22Rv1 (cell line): ENCODE measurements at regions not wholly inside any gene's neighbourhood (a gene's known extent, or its start where the extent isn't known, plus 50 kb on each side); places are given as distances from the start of the nearest gene placed in this dataset.

Experiments used
- ZFX ChIP-seq: fragments of 450-650 bp; IDR thresholded peaks from 2 replicates; pipeline ENCODE4 v1.6.1; 2017; ENCODE audit warnings: antibody characterized with exemption, borderline replicate concordance
- TF ChIP-seq, protein P1 (sequence below): fragments of 450-650 bp; IDR thresholded peaks from 2 replicates; pipeline ENCODE4 v1.5.1; 2017; ENCODE audit warnings: mild to moderate bottlenecking

DNA sequence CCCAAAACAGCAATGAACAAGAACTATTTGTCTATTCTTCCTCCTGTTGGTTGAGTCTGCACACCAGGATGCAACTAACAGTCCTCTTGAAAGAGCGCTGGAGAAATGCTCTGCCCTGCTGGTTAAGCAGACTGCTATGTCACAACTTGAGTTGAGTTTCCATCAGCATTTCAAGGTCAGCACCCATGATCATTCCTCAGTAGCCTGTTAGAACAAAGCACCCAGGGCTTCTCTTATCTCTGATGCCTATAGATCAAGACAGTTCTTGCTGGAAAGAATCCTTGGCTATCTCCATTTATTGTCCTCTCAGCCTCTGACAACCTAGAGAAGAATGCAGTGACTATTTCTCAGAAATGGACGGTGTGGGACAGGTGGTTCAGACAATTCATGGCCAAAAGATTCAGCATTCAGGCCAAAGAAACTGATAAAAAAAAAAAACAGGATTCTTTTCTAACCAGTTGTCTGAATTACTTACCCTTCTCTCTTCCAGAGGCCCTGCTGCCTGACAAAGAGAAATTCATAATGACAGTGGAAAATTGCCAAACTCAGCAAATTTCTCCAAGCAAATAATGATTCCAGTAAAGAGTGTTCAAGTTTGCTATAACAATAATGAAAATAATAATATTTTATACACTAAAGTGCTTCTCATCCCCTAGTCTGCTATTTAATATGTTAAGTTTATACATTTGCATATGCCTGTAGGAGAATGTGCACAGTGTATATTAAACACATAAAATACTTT, 306.7 kb downstream of the EMP1 start:
- TF ChIP-seq, protein P1, sequence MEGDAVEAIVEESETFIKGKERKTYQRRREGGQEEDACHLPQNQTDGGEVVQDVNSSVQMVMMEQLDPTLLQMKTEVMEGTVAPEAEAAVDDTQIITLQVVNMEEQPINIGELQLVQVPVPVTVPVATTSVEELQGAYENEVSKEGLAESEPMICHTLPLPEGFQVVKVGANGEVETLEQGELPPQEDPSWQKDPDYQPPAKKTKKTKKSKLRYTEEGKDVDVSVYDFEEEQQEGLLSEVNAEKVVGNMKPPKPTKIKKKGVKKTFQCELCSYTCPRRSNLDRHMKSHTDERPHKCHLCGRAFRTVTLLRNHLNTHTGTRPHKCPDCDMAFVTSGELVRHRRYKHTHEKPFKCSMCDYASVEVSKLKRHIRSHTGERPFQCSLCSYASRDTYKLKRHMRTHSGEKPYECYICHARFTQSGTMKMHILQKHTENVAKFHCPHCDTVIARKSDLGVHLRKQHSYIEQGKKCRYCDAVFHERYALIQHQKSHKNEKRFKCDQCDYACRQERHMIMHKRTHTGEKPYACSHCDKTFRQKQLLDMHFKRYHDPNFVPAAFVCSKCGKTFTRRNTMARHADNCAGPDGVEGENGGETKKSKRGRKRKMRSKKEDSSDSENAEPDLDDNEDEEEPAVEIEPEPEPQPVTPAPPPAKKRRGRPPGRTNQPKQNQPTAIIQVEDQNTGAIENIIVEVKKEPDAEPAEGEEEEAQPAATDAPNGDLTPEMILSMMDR, result no peak
- no peak for TF ChIP-seq ZFX
